IMR-90 (cell line): ENCODE measurements at regions not wholly inside any gene's neighbourhood (a gene's known extent, or its start where the extent isn't known, plus 50 kb on each side); places are given as distances from the start of the nearest gene placed in this dataset.

ENCODE experiments used
- ATAC-seq: fragments of 200-7000 bp; cut with Tn5 transposase; 2 replicates; pipeline ENCODE4 v1.9.1; 2020; ENCODE audit warnings: low read depth, mild to moderate bottlenecking, moderate library complexity
- BruUV-seq: library from RNA; stranded (reverse); fragments of 400-500 nt; replicated peaks from 2 replicates; lab custom pipeline; 2021; lab: Mats Ljungman, UMichigan
- CTCF ChIA-PET: fragments of 300-600 bp; formaldehyde crosslinking; extraction: SDS; loops from one replicate; lab custom pipeline; 2021; ENCODE audit warnings: antibody characterized with exemption; lab: Yijun Ruan, JAX
- POLR2A ChIA-PET: fragments of 300-600 bp; sonication (Branson Sonifier 250); formaldehyde crosslinking; loops from one replicate; lab custom pipeline; 2022; ENCODE audit warnings: antibody characterized with exemption; ENCODE audit not compliant: unreplicated experiment; lab: Charles Lee
- DNase-seq: peaks from one replicate; pipeline ENCODE4 v3.0.0; 2013
- H2AFZ ChIP-seq: replicated peaks from 2 replicates; pipeline ENCODE3; 2013; ENCODE audit warnings: low read length, mild to moderate bottlenecking; ENCODE audit not compliant: poor library complexity
- H2AK5ac ChIP-seq: 2 replicates; pipeline ENCODE4 v1.6.1; 2013; ENCODE audit warnings: low read depth, low read length, inconsistent platforms
- H2AK9ac ChIP-seq: replicated peaks from 2 replicates; pipeline ENCODE3; 2013; ENCODE audit warnings: mild to moderate bottlenecking, low read depth, low read length, moderate library complexity; ENCODE audit not compliant: poor library complexity
- H2BK120ac ChIP-seq: 2 replicates; pipeline ENCODE4 v1.6.1; 2013; ENCODE audit warnings: low read depth, low read length, inconsistent platforms
- H2BK15ac ChIP-seq: 3 replicates; pipeline ENCODE4 v1.6.1; 2013; ENCODE audit warnings: low read depth, low read length, inconsistent platforms
- H2BK20ac ChIP-seq: 2 replicates; pipeline ENCODE4 v1.6.1; 2013; ENCODE audit warnings: low read depth, mild to moderate bottlenecking, inconsistent platforms, low read length, moderate library complexity
- H2BK5ac ChIP-seq: 2 replicates; pipeline ENCODE4 v1.6.1; 2013; ENCODE audit warnings: mild to moderate bottlenecking, low read depth, low read length, inconsistent platforms; ENCODE audit not compliant: poor library complexity, severe bottlenecking
- H3K14ac ChIP-seq: replicated peaks from 2 replicates; pipeline ENCODE4 v1.6.1; 2013; ENCODE audit warnings: low read depth, low read length, inconsistent platforms
- H3K18ac ChIP-seq: 2 replicates; pipeline ENCODE4 v1.6.1; 2013; ENCODE audit warnings: low read depth, low read length, control low read depth
- H3K23ac ChIP-seq: 2 replicates; pipeline ENCODE4 v1.6.1; 2013; ENCODE audit warnings: low read depth, low read length, inconsistent platforms
- H3K27ac ChIP-seq: 2 replicates; pipeline ENCODE4 v1.5.1; 2013; ENCODE audit warnings: mild to moderate bottlenecking, control low read depth, low read length; ENCODE audit not compliant: insufficient read depth
- H3K27me3 ChIP-seq: 2 replicates; pipeline ENCODE4 v1.6.1; 2013; ENCODE audit warnings: low read length; ENCODE audit not compliant: control insufficient read depth, insufficient read depth
- H3K36me3 ChIP-seq: 2 replicates; pipeline ENCODE4 v1.6.1; 2013; ENCODE audit warnings: low read length, mixed read lengths; ENCODE audit not compliant: control insufficient read depth, insufficient read depth
- H3K4ac ChIP-seq: 2 replicates; pipeline ENCODE4 v1.6.1; 2013; ENCODE audit warnings: low read depth, low read length, inconsistent platforms
- H3K4me1 ChIP-seq: 2 replicates; pipeline ENCODE4 v1.6.1; 2013; ENCODE audit warnings: low read length, mixed read lengths; ENCODE audit not compliant: control insufficient read depth, insufficient read depth
- H3K4me2 ChIP-seq: 2 replicates; pipeline ENCODE4 v1.6.1; 2013; ENCODE audit warnings: low read depth, mild to moderate bottlenecking, control low read depth, low read length, moderate library complexity
- H3K4me3 ChIP-seq: 2 replicates; pipeline ENCODE4 v1.5.1; 2013; ENCODE audit warnings: low read depth, mild to moderate bottlenecking, control low read depth, low read length, moderate library complexity; ENCODE audit not compliant: insufficient read depth
- H3K56ac ChIP-seq: 2 replicates; pipeline ENCODE4 v1.6.1; 2013; ENCODE audit warnings: low read length, inconsistent platforms; ENCODE audit not compliant: insufficient read depth; ENCODE audit errors: extremely low read depth
- H3K79me1 ChIP-seq, 2 experiments: 2 replicates each; pipeline ENCODE4 v1.6.1; 2013; ENCODE audit warnings: low read length in 2 of 2, inconsistent platforms in 1 of 2, low read depth in 1 of 2
- H3K9ac ChIP-seq: 2 replicates; pipeline ENCODE4 v1.6.1; 2013; ENCODE audit warnings: low read depth, low read length, control low read depth
- H3K9me1 ChIP-seq: 2 replicates; pipeline ENCODE4 v1.6.1; 2013; ENCODE audit warnings: low read length, inconsistent platforms; ENCODE audit not compliant: insufficient read depth
- H3K9me3 ChIP-seq: 2 replicates; pipeline ENCODE4 v1.6.1; 2013; ENCODE audit warnings: low read length; ENCODE audit not compliant: control insufficient read depth, insufficient read depth
- H4K20me1 ChIP-seq: 2 replicates; pipeline ENCODE4 v1.6.1; 2013; ENCODE audit warnings: low read length, inconsistent platforms; ENCODE audit not compliant: insufficient read depth
- H4K5ac ChIP-seq: 2 replicates; pipeline ENCODE4 v1.6.1; 2013; ENCODE audit warnings: mild to moderate bottlenecking, low read depth, low read length, control low read depth
- H4K8ac ChIP-seq, 2 experiments: 2 replicates each; pipeline ENCODE4 v1.6.1; 2013; ENCODE audit warnings: low read depth in 2 of 2, low read length in 2 of 2, control low read depth in 1 of 2, inconsistent platforms in 1 of 2
- H4K91ac ChIP-seq: 2 replicates; pipeline ENCODE4 v1.6.1; 2013; ENCODE audit warnings: low read depth, low read length, inconsistent platforms; ENCODE audit not compliant: insufficient read depth
- CEBPB ChIP-seq: IDR thresholded peaks from 2 replicates; pipeline ENCODE4 v1.6.1; 2012; ENCODE audit warnings: low read depth, low read length, improper control_type of control experiment
- CHD1 ChIP-seq: IDR thresholded peaks from 2 replicates; pipeline ENCODE4 v1.6.1; 2012; ENCODE audit warnings: low read depth, low read length, improper control_type of control experiment
- CTCF ChIP-seq: conservative IDR thresholded peaks from 2 replicates; pipeline ENCODE4 v1.5.1; 2012; ENCODE audit warnings: mild to moderate bottlenecking, low read depth, low read length, improper control_type of control experiment
- ELK1 ChIP-seq: fragments of 150-350 bp; IDR thresholded peaks from 2 replicates; pipeline ENCODE4 v1.6.1; 2016; ENCODE audit warnings: low read depth, mild to moderate bottlenecking, low read length, moderate library complexity, borderline replicate concordance
- FOS ChIP-seq: fragments of 150-350 bp; IDR thresholded peaks from 2 replicates; pipeline ENCODE4 v1.6.1; 2016; ENCODE audit warnings: low read depth, low read length
- MAFK ChIP-seq: IDR thresholded peaks from 2 replicates; pipeline ENCODE4 v1.6.1; 2012; ENCODE audit warnings: low read depth, low read length, improper control_type of control experiment
- MAZ ChIP-seq: IDR thresholded peaks from 2 replicates; pipeline ENCODE4 v1.6.1; 2012; ENCODE audit warnings: low read depth, mild to moderate bottlenecking, low read length, improper control_type of control experiment, moderate library complexity, borderline replicate concordance
- MXI1 ChIP-seq: IDR thresholded peaks from 2 replicates; pipeline ENCODE4 v1.6.1; 2012; ENCODE audit warnings: low read depth, mild to moderate bottlenecking, low read length, moderate library complexity, borderline replicate concordance
- NFE2L2 ChIP-seq: fragments of 150-350 bp; IDR thresholded peaks from 2 replicates; pipeline ENCODE4 v1.6.1; 2016; ENCODE audit warnings: low read depth, mild to moderate bottlenecking, low read length
- RAD21 ChIP-seq: IDR thresholded peaks from 2 replicates; pipeline ENCODE4 v1.6.1; 2012; ENCODE audit warnings: low read length, improper control_type of control experiment
- RFX5 ChIP-seq: IDR thresholded peaks from 2 replicates; pipeline ENCODE4 v1.8.0; 2012; ENCODE audit warnings: low read depth, mild to moderate bottlenecking, low read length, moderate library complexity
- SMC3 ChIP-seq: fragments of 150-350 bp; IDR thresholded peaks from 2 replicates; pipeline ENCODE4 v1.6.1; 2016; ENCODE audit warnings: low read depth, mild to moderate bottlenecking, antibody characterized with exemption, low read length, moderate library complexity
- WGBS, 2 experiments: methylation state at CpG; one replicate each; pipeline versions ENCODE4 v1.1.5 to v1.1.7; 2013; ENCODE audit warnings: missing lambda C conversion rate in 2 of 2; ENCODE audit not compliant: insufficient read length in 1 of 2; ENCODE audit errors: extremely low coverage in 2 of 2; 5-methylcytosine and 5-hydroxymethylcytosine counted together
- dilution Hi-C: fragments of 300-500 bp; cut with HindIII; formaldehyde crosslinking; loops from one replicate; pipeline ENCODE4 v1.14.3; 2018; ENCODE audit warnings: low sequenced_read_pairs; ENCODE audit not compliant: unreplicated experiment
- in situ Hi-C: fragments of 300-500 bp; cut with MboI; formaldehyde crosslinking; loops from 3 replicates; pipeline ENCODE4 v1.14.3; 2019; ENCODE audit warnings: low sequenced_read_pairs, inconsistent platforms, mixed read lengths
- intact Hi-C: fragments of 100-400 bp; cut with micrococcal nuclease; formaldehyde crosslinking; loops from 2 replicates; pipeline ENCODE4 v1.10.0; 2022

- ChIA-PET CTCF (no interaction called here), POLR2A (no interaction called here)
- 57% methylated on average over 3 of the region's 4 CpGs; no CpG with 5 or more reads in 1 of the 2 experiments for WGBS, 2 experiments
- Histone ChIP-seq H2AK5ac (no peak overlapping the region), H3K4ac (no peak overlapping the region), H4K8ac (no peak overlapping the region), H3K4me2 (no peak overlapping the region), H4K20me1 (no peaks in the 10 kb centered on the region), H3K27ac (no peak overlapping the region), H2AK9ac (no peak overlapping the region), H3K14ac (no peak overlapping the region), H3K9ac (no peak overlapping the region), H3K56ac (no peak overlapping the region), H3K79me1 (no peaks in the 10 kb centered on the region), H3K9me1 (no peaks in the 10 kb centered on the region), H3K9me3 (peaks cover 12% of the 10 kb centered on the region; the same call in 1 of the 2 replicates), H2BK5ac (no peak overlapping the region), H3K4me3 (no peak overlapping the region), H2AFZ (no peak overlapping the region), H2BK15ac (no peak overlapping the region), H3K23ac (no peak overlapping the region), H2BK20ac (no peak overlapping the region), H4K5ac (no peak overlapping the region), H3K18ac (no peak overlapping the region), H4K91ac (no peak overlapping the region), H3K27me3 (no peaks in the 10 kb centered on the region), H2BK120ac (no peak overlapping the region), H3K4me1 (no peaks in the 10 kb centered on the region), H3K36me3 (no peaks in the 10 kb centered on the region)
- ATAC-seq = no peak
- intact Hi-C loops (no loop called here), in situ Hi-C loops (no loop called here), dilution Hi-C loops (no loop called here)
- TF ChIP-seq CEBPB (no peak), RFX5 (no peak), RAD21 (no peak), MAZ (no peak), NFE2L2 (no peak), CTCF (no peak), FOS (no peak), SMC3 (no peak), MAFK (no peak), ELK1 (no peak), MXI1 (no peak), CHD1 (no peak)
- no peak for DNase-seq
- no TSS peak for BruUV-seq
These were observed 282.2 kb downstream of the OLFM4 start for GRCh38 chr13:53310786-53311185.
